ENCODE measurements at regions not wholly inside any gene's neighbourhood (a gene's known extent, or its start where the extent isn't known, plus 50 kb on each side); places are given as distances from the start of the nearest gene placed in this dataset.

- TF ChIP-seq POLR2A (IDR thresholded peaks at IDR 0.05; ENCODE audit: low read depth, low read length): no peak
- no peak for TF ChIP-seq POLR2AphosphoS5 (IDR thresholded peaks at IDR 0.05; ENCODE audit: low read depth, low read length)
- no peak for TF ChIP-seq TAF1 (IDR thresholded peaks at IDR 0.05; ENCODE audit: borderline replicate concordance, low read depth, low read length)
Measured at GRCh38 chr3:88816445-88816844, 291.0 kb upstream of the EPHA3 start.

All from GM12892 (cell line).